SK-N-SH (cell line): ENCODE measurements at regions not wholly inside any gene's neighbourhood (a gene's known extent, or its start where the extent isn't known, plus 50 kb on each side); places are given as distances from the start of the nearest gene placed in this dataset.

ENCODE experiments used
- CTCF ChIA-PET: fragments of 300-600, 350-600 bp; formaldehyde crosslinking; extraction: SDS; loops from one replicate; lab custom pipeline; 2021; lab: Yijun Ruan, JAX
- POLR2A ChIA-PET: fragments of 350-600 bp; sonication (Branson Sonifier 250); formaldehyde crosslinking; extraction: SDS; loops from one replicate; lab custom pipeline; 2020; ENCODE audit warnings: antibody characterized with exemption, inconsistent platforms; lab: Yijun Ruan, JAX
- DNase-seq: peaks from one replicate; pipeline ENCODE4 v3.0.0; 2012
- H2AFZ ChIP-seq: fragments of 200-600 bp; sonication (generic); 2 replicates; pipeline ENCODE4 v1.8.1; 2016; ENCODE audit warnings: antibody characterized with exemption, mild to moderate bottlenecking, low read depth
- H3F3A ChIP-seq: fragments of 200-600 bp; sonication (generic); replicated peaks from 2 replicates; pipeline ENCODE3; 2016; ENCODE audit warnings: antibody characterized with exemption, mild to moderate bottlenecking; ENCODE audit not compliant: insufficient read depth
- H3K27ac ChIP-seq, 2 experiments: fragments of 200-500 bp in 1 of 2; fragments of 200-600 bp in 1 of 2; sonication (Bioruptor generic) in 1 of 2; sonication (generic), shearing (Covaris generic) in 1 of 2; 2 replicates each; pipeline versions ENCODE4 v1.5.1 to v1.6.1; 2014 to 2016; ENCODE audit warnings: low read depth in 2 of 2, inconsistent platforms in 1 of 2, low read length in 1 of 2, mild to moderate bottlenecking in 1 of 2, mixed read lengths in 1 of 2
- H3K27me3 ChIP-seq: fragments of 200-600 bp; sonication (generic), shearing (Covaris generic); 2 replicates; pipeline ENCODE4 v1.6.1; 2016; ENCODE audit warnings: mixed run types; ENCODE audit not compliant: insufficient read depth
- H3K36me3 ChIP-seq, 2 experiments: fragments of 200-500 bp in 1 of 2; fragments of 200-600 bp in 1 of 2; sonication (Bioruptor generic) in 1 of 2; sonication (generic) in 1 of 2; replicated peaks in 1 of 2; 2 replicates each; pipeline versions ENCODE3 to v1.5.1; 2014 to 2016; ENCODE audit warnings: low read length in 1 of 2, mild to moderate bottlenecking in 1 of 2; ENCODE audit not compliant: insufficient read depth in 2 of 2, control insufficient read depth in 1 of 2
- H3K4me1 ChIP-seq, 2 experiments: fragments of 200-500 bp in 1 of 2; fragments of 200-600 bp in 1 of 2; sonication (Bioruptor generic) in 1 of 2; sonication (generic), shearing (Covaris generic) in 1 of 2; 2 replicates each; pipeline versions ENCODE4 v1.5.1 to v1.6.1; 2014 to 2016; ENCODE audit warnings: low read depth in 1 of 2, low read length in 1 of 2, mixed run types in 1 of 2; ENCODE audit not compliant: insufficient read depth in 2 of 2, control insufficient read depth in 1 of 2
- H3K4me2 ChIP-seq: fragments of 200-600 bp; sonication (generic), shearing (Covaris generic); 2 replicates; pipeline ENCODE4 v1.6.1; 2017; ENCODE audit warnings: mixed run types
- H3K4me3 ChIP-seq, 2 experiments: fragments of 200-500 bp in 1 of 2; fragments of 200-600 bp in 1 of 2; sonication (Bioruptor generic) in 1 of 2; sonication (generic), shearing (Covaris generic) in 1 of 2; 2 replicates each; pipeline versions ENCODE4 v1.5.1 to v1.8.1; 2014 to 2016; ENCODE audit warnings: low read depth in 2 of 2, inconsistent platforms in 1 of 2, low read length in 1 of 2, mild to moderate bottlenecking in 1 of 2, mixed read lengths in 1 of 2, moderate library complexity in 1 of 2
- H3K79me2 ChIP-seq: fragments of 200-600 bp; sonication (generic); 2 replicates; pipeline ENCODE4 v1.8.1; 2017; ENCODE audit warnings: mild to moderate bottlenecking; ENCODE audit not compliant: insufficient read depth
- H3K9ac ChIP-seq: fragments of 200-600 bp; sonication (generic); 2 replicates; pipeline ENCODE4 v1.6.1; 2017; ENCODE audit warnings: mixed run types
- H3K9me2 ChIP-seq: fragments of 200-600 bp; sonication (generic); 2 replicates; pipeline ENCODE4 v1.6.1; 2017; ENCODE audit warnings: mixed run types
- H3K9me3 ChIP-seq: fragments of 200-600 bp; sonication (generic); 2 replicates; pipeline ENCODE4 v1.6.1; 2017; ENCODE audit warnings: mixed run types, mild to moderate bottlenecking, moderate library complexity
- H4K20me1 ChIP-seq: fragments of 200-600 bp; sonication (generic); 2 replicates; pipeline ENCODE4 v1.6.1; 2017; ENCODE audit warnings: mild to moderate bottlenecking, mixed run types; ENCODE audit not compliant: insufficient read depth
- CHD2 ChIP-seq: fragments of 150-350 bp; IDR thresholded peaks from 2 replicates; pipeline ENCODE4 v1.6.1; 2018; ENCODE audit warnings: low read length; ENCODE audit not compliant: partially characterized antibody
- EZH2phosphoT487 ChIP-seq: fragments of 200-600 bp; sonication (generic); IDR thresholded peaks from 2 replicates; pipeline ENCODE4 v1.6.1; 2017; ENCODE audit warnings: low read depth, mixed run types, mild to moderate bottlenecking, antibody characterized with exemption, moderate library complexity, borderline replicate concordance
- FOXJ3 ChIP-seq: sonication (generic); formaldehyde crosslinking; IDR thresholded peaks from 2 replicates; pipeline ENCODE4 v1.5.1; 2020; ENCODE audit warnings: mild to moderate bottlenecking, missing genetic modification reagents
- GABPA ChIP-seq: IDR thresholded peaks from 2 replicates; pipeline ENCODE4 v1.4.0; 2012; ENCODE audit warnings: low read depth, mild to moderate bottlenecking
- JUND ChIP-seq: IDR thresholded peaks from 2 replicates; pipeline ENCODE4 v1.4.0; 2012
- MXI1 ChIP-seq: IDR thresholded peaks from 2 replicates; pipeline ENCODE4 v1.6.1; 2012; ENCODE audit warnings: mild to moderate bottlenecking, low read depth, low read length, improper control_type of control experiment
- NFIC ChIP-seq: IDR thresholded peaks from 2 replicates; pipeline ENCODE4 v1.4.0; 2012; ENCODE audit warnings: borderline replicate concordance
- RAD21 ChIP-seq: IDR thresholded peaks from 2 replicates; pipeline ENCODE4 v1.6.1; 2012; ENCODE audit warnings: mild to moderate bottlenecking, low read length
- RCOR1 ChIP-seq: fragments of 150-350 bp; IDR thresholded peaks from 2 replicates; pipeline ENCODE4 v1.6.1; 2017; ENCODE audit warnings: antibody characterized with exemption, low read length
- SIN3A ChIP-seq: IDR thresholded peaks from 2 replicates; pipeline ENCODE4 v1.6.1; 2012; ENCODE audit warnings: low read depth, mild to moderate bottlenecking, low read length, moderate library complexity, borderline replicate concordance
- TCF12 ChIP-seq: IDR thresholded peaks from 2 replicates; pipeline ENCODE4 v1.4.0; 2012
- USF1 ChIP-seq: IDR thresholded peaks from 2 replicates; pipeline ENCODE4 v1.4.0; 2012; ENCODE audit warnings: low read depth, borderline replicate concordance
- WGBS: methylation state at CpG from one replicate; pipeline ENCODE4 v1.1.6; 2017; ENCODE audit warnings: low lambda C conversion rate; 5-methylcytosine and 5-hydroxymethylcytosine counted together
- TF ChIP-seq, protein P1 (sequence below): fragments of 150-350 bp; IDR thresholded peaks from 2 replicates; pipeline ENCODE4 v1.6.1; 2016; ENCODE audit warnings: mild to moderate bottlenecking, low read depth, low read length
- TF ChIP-seq, protein P2 (sequence below): IDR thresholded peaks from 2 replicates; pipeline ENCODE4; 2012
- TF ChIP-seq, protein P3 (sequence below): IDR thresholded peaks from 2 replicates; pipeline ENCODE4 v1.4.0; 2012; ENCODE audit warnings: low read depth

DNA sequence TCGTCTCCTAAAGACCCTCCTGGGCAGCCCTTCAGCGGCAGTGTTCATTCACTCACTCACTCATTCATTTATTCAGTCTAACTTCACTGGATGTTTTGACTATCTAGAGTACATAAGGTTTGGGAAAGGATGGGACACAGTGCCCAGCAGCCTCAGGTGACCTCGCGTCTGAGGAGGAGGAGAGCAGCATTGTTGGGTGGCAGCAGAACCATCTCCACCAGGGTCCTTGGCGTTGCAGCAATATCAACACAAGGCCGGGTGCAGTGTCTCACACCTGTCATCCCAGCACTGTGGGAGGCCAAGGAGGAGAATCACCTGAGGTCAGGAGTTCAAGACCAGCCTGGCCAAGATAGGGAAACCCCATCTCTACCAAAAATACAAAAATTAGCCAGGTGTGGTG is 408.0 kb downstream of the BRD1 start:
- POLR2A ChIA-PET, result no interaction called here
- CTCF ChIA-PET, result interaction anchor here (2.1 kb wide), 1 partner anchor 9 kb away, joined by 5 read pairs; no protein-coding TSS in a partner anchor
- no peaks in the 10 kb centered on the region for H3K9me2 ChIP-seq
- 30% methylated on average over 5 of the region's 6 CpGs for WGBS
- no peak overlapping the region for H3K9ac ChIP-seq
- no peak overlapping the region for H3K4me3 ChIP-seq
- no peaks in the 10 kb centered on the region for H3F3A ChIP-seq
- H3K9me3 ChIP-seq, result no peaks in the 10 kb centered on the region
- H3K4me2 ChIP-seq, result no peak overlapping the region
- H2AFZ ChIP-seq, result no peak overlapping the region
- no peaks in the 10 kb centered on the region for H3K4me1 ChIP-seq
- TF ChIP-seq GABPA (no peak), JUND (no peak), TCF12 (no peak), MXI1 (no peak), RAD21 (no peak), SIN3A (no peak), EZH2phosphoT487 (no peak), RCOR1 (no peak), CHD2 (no peak)
- TF ChIP-seq, protein P1, sequence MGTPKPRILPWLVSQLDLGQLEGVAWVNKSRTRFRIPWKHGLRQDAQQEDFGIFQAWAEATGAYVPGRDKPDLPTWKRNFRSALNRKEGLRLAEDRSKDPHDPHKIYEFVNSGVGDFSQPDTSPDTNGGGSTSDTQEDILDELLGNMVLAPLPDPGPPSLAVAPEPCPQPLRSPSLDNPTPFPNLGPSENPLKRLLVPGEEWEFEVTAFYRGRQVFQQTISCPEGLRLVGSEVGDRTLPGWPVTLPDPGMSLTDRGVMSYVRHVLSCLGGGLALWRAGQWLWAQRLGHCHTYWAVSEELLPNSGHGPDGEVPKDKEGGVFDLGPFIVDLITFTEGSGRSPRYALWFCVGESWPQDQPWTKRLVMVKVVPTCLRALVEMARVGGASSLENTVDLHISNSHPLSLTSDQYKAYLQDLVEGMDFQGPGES, result no peak
- H3K79me2 ChIP-seq, result no peaks in the 10 kb centered on the region
- H4K20me1 ChIP-seq, result no peaks in the 10 kb centered on the region
- no peak overlapping the region for H3K27ac ChIP-seq
- H3K36me3 ChIP-seq, result no peaks in the 10 kb centered on the region
- H3K27me3 ChIP-seq, result no peaks in the 10 kb centered on the region; the same call in 1 of the 2 replicates
- no peak for DNase-seq

DNA sequence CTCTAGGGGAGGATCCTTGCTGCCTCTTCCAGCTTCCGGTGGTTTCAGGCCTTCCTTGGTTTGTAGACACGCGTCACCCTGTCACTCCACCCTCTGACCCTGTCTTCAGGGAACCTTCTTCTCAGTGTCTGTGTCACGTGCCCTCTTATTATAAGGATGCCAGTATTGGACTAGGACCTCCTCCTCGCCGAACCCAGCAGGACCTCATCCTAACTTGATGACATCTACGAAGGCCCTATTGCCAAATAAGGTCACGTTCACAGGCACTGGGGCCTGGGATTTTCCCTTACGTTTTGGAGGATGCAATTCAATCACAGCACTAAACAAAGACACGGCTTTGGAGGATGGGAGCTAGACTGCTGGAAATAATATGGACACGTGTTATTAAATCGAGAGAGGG is 408.7 kb downstream of the BRD1 start:
- no peaks in the 10 kb centered on the region for H4K20me1 ChIP-seq
- CTCF ChIA-PET, result interaction anchor here (2.1 kb wide), 1 partner anchor 10 kb away, joined by 5 read pairs; no protein-coding TSS in a partner anchor
- no peak overlapping the region for H3K4me3 ChIP-seq
- TF ChIP-seq, protein P2, sequence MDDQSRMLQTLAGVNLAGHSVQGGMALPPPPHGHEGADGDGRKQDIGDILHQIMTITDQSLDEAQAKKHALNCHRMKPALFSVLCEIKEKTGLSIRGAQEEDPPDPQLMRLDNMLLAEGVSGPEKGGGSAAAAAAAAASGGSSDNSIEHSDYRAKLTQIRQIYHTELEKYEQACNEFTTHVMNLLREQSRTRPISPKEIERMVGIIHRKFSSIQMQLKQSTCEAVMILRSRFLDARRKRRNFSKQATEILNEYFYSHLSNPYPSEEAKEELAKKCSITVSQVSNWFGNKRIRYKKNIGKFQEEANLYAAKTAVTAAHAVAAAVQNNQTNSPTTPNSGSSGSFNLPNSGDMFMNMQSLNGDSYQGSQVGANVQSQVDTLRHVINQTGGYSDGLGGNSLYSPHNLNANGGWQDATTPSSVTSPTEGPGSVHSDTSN, result no peak
- TF ChIP-seq JUND, result no peak
- TF ChIP-seq, protein P3, sequence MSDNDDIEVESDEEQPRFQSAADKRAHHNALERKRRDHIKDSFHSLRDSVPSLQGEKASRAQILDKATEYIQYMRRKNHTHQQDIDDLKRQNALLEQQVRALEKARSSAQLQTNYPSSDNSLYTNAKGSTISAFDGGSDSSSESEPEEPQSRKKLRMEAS, result no peak
- TF ChIP-seq FOXJ3 (CRISPR knock-in tag), result no peak
- TF ChIP-seq USF1, result no peak
- TF ChIP-seq GABPA, result no peak
- TF ChIP-seq NFIC, result no peak
- TF ChIP-seq, all 33 proteins: peak for 0
- Histone ChIP-seq H3K9me2 (no peaks in the 10 kb centered on the region), H3F3A (no peaks in the 10 kb centered on the region), H3K36me3 (no peaks in the 10 kb centered on the region), H3K4me2 (no peak overlapping the region), H3K4me1 (no peaks in the 10 kb centered on the region), H3K9ac (no peak overlapping the region), H3K79me2 (no peaks in the 10 kb centered on the region), H2AFZ (no peak overlapping the region), H3K9me3 (no peaks in the 10 kb centered on the region), H3K27ac (no peak overlapping the region), H3K27me3 (no peaks in the 10 kb centered on the region; the same call in 1 of the 2 replicates)
- 31% methylated on average over 12 of the region's 12 CpGs for WGBS
- POLR2A ChIA-PET, result no interaction called here
- DNase-seq, result no peak
